Stimulated activated CD8-positive, alpha-beta memory T cell treated with anti-CD3 and anti-CD28 coated beads, Interleukin-7, amount 100 ng/mL, for 4 hours (primary cell): ENCODE measurements at regions not wholly inside any gene's neighbourhood (a gene's known extent, or its start where the extent isn't known, plus 50 kb on each side); places are given as distances from the start of the nearest gene placed in this dataset.

Source experiments
- DNase-seq, 2 donors: peaks; one replicate each; pipeline ENCODE4 v3.0.0-alpha.2; 2020; ENCODE audit warnings: low read depth in 2 of 2

DNA sequence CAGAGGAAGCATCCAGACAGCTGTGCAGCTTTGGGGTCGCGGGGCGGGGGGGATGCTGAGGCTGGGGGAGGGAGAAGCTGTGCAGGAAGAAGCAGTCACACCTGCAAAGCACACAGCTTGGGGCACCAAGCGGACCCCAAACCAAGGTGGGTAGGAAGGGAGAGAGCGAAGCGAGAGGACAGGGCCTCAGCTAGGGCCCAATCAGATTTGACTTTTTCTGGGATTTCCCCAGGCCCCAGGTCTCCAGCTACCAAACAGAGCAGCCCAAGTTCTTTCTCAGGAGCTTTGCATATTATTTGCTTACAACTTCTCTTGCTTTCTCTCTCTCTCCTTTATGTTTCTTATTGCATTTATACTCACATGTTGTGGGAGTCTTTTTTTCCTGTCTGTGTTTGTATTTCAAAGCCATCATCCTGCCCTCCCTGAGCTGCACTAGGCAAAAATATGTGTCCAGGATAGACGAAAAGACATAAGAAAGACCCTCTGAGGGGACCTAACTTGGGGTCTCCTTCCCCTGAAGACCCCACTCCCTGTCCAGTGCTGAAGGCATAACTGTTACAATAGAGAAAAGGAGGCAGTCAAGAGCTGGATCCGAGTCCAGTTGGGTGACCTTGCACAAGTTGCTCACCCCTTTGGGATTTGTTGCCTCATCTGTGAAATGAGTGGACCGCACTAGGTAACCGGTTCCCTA is 50.6 kb upstream of the SMNDC1 start:
- DNase-seq = no peak

DNA sequence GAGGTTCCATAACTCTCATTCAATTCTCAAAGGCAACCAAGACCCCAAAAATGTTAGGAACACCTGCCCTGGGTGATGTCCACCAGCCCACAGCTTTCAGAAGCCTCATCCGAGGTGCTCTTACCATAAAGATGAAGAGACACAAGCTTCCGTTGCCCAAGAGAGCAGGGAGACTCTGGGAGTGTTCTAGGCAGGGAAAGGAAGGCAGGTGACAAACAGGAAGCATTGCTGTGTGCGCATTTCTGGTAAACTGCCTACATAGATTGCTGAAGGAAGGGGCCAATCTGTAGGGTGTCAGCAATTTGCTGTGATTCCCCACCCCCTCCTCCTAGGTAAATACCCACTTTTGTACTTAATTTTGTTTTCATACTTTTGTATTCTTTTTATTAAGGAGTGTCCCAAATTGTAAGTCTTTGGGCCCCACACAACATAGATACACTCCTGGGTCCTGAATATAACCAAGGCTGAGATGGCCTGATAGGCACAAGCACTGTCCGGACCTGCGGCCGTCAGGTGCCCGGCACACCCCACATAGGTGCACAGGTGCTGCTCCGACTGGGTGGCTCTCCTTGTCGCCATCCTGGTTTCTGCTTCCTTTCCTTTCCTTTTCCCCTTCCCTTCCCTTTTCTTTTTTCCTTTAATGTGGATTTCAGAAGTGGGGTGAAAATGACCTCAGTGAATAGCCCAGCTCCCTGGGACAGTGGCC is 51.4 kb upstream of the SMNDC1 start:
- no peak for DNase-seq

DNA sequence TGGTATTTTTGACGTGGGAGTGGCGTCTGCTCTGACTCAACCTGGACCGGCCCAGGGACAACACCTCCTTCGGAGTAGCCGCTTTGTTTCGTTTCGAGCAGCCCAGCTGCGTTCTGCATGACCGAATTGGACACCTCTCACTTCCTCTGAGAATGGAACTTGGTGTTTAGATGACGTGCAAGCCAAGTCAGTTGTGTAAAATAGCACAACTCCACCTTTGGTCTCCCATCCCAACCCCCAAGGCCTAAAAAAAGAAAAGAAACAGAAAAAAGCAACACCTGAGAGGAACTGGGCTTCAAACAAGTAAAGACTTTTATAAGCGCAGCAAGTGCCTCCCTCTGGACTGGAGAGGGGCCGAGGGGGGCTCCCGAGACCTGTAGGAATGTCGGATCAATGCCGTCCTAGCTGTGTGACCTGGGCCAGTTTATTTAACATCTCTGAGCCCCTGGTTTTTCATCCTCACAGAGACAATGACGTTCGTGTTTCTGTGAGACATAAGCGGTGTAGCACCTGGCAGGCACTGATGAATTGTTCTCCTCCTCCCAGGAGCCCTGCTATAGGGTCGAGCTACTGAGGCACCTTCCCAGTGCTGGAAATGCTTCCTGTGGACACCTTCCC is 52.0 kb upstream of the SMNDC1 start:
- DNase-seq = peak; percentile 34 to 52

- DNase-seq = peak; percentile 51 to 61
Observed at GRCh38 chr10:110357252-110357780, 52.6 kb upstream of the SMNDC1 start.

GRCh38 chr10:110357871-110358270 is 53.2 kb upstream of the SMNDC1 start:
- no peak for DNase-seq

DNA sequence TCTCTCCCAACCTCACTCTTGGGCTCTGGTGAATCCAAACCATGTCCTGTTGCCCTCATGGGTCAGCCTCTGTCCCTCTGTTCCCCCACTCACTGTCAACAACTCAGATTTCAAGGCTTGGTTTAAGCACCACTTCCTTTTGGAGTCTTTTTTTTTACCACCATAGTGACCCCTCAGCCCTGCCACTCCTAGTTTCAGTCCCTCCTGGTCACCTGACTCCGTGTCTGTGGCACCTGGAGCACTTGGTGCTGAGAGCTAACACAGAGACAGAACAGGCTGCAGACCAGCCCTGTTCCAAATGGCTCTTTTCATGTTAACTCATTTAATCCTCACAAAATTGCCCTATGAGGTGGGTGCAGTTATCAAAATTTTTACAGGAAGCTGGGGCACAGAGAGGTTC is 53.6 kb upstream of the SMNDC1 start:
- no peak for DNase-seq

- DNase-seq = no peak
Observed at GRCh38 chr10:110358869-110359629, 54.3 kb upstream of the SMNDC1 start.

DNA sequence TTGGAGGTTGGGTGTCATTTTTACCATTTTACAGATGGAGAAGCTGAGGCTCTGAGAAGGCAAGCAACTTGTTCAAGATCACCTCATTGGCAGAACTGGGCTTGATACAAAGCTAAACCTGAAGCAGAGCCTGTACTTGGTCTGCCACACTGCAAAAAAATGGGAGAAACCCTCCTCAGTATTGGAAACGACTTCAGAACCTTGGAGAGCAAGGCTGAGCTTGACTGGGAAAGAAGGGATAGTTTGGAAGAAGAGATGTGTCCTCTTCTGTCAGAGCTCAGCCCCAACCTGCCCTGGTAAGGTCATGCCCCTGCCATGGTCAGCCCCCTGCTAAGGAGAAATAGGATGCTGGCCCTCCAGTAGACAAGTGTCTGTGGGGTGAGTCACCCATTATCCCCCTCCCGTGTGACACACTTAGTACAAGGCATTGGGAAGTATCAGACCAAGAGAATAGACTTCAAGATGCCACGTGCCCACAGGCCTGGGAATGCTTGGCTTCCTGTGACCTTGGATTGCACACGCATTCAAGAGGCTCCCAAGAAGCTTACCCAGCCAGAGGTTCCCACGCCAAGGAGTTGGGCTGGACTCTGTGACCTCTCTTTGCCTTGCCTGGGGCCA is 56.2 kb upstream of the SMNDC1 start:
- DNase-seq = no peak

GRCh38 chr10:110361800-110362456 is 57.2 kb upstream of the SMNDC1 start:
- no peak for DNase-seq

- no peak for DNase-seq
Observed at GRCh38 chr10:110363572-110364411, 59.1 kb upstream of the SMNDC1 start.

GRCh38 chr10:110364531-110364937 is 59.8 kb upstream of the SMNDC1 start:
- peak; percentile 48 to 57 for DNase-seq

GRCh38 chr10:110365356-110366143 is 60.8 kb upstream of the SMNDC1 start:
- DNase-seq = no peak

DNA sequence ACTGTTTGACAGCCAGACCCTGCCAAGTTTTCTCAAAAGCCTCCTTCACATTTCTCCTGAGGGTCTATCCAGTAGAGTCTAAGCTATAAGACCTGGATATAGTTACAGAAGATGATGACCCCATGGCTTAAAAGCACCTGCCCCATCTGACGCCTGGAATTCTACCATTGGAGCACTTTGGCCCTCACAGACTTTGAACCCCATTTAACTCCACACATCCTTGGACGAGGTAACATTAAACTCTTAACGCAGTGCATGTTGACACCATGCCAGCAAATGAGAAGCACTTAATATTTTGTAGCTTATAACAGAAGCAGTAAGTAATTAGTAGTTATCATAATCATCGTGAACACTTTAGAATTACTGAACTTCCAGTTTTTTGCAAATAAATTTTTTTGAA is 61.9 kb upstream of the SMNDC1 start:
- DNase-seq = no peak

DNA sequence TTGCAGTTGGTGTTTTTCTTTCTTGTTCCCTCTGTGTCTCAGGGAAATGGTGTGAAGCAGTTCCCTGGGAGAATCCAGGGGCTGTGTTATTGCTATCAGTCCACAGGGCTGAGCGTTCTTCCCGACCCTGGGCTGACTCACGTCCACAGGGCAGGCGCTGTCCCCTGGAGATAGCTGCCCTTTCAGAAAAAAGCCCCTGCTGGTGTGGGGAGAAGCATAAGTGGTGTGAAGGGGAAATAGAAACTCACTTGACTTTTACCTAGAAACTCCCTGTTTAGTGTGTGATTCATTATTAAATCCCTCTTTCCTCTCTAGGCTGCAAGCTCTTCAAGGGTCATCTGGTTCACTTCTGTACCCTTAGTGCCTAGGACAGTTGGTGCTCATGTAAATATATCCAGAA is 63.3 kb upstream of the SMNDC1 start:
- DNase-seq = no peak

- no peak for DNase-seq
Observed at GRCh38 chr10:110368556-110368955, 63.8 kb upstream of the SMNDC1 start.

GRCh38 chr10:110370006-110370405 is 65.3 kb upstream of the SMNDC1 start:
- DNase-seq = no peak

GRCh38 chr10:110372656-110373055 is 67.9 kb upstream of the SMNDC1 start:
- no peak for DNase-seq

DNA sequence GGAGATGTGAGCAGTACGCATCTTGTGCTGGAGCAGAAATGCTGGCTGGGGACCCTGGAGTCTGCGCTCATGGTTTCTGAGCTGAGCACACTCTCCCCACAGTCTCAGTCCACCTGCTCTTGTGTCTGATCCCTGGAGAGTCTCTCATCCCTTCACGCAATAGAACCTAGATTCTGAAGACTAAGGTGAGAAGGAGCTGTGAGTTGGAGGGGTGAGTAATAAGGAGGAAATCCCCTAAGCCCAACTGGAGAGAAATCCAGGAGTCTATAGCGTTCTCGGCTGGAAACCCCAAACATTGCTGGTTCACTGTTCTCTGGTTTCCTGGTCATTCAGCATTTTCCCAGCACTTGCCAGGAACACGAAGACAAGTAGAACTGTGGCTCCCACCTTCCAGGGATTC is 68.3 kb upstream of the SMNDC1 start:
- DNase-seq = no peak
